ENCODE measurements at regions not wholly inside any gene's neighbourhood (a gene's known extent, or its start where the extent isn't known, plus 50 kb on each side); places are given as distances from the start of the nearest gene placed in this dataset.

GRCh38 chr21:16928439-16928838, 584.4 kb upstream of the CXADR start:
- H3K27me3 Mint-ChIP-seq (ENCODE audit: insufficient read depth, low read depth, poor library complexity), result no peaks in the 10 kb centered on the region
- ATAC-seq, result no peak
- no peak for DNase-seq (ENCODE audit: low spot score)
- H3K4me1 ChIP-seq (ENCODE audit: insufficient read depth), result 0 out of 2 replicates have a peak, but pooled peaks cover 5% of the 10 kb centered on the region
- no peaks in the 10 kb centered on the region for H3K27me3 ChIP-seq (ENCODE audit: insufficient read depth)
- H2AFZ ChIP-seq, result no peak overlapping the region
- TF ChIP-seq EZH2phosphoT487 (IDR thresholded peaks at IDR 0.05; ENCODE audit: unreplicated experiment) (no peak), CREB1 (CRISPR knock-in tag; IDR thresholded peaks at IDR 0.05; ENCODE audit: low read depth) (no peak), JUNB (IDR thresholded peaks at IDR 0.05; ENCODE audit: unreplicated experiment) (no peak), ETS1 (IDR thresholded peaks at IDR 0.05) (no peak), REST (IDR thresholded peaks at IDR 0.05; ENCODE audit: unreplicated experiment) (no peak), EZH2 (IDR thresholded peaks at IDR 0.05; ENCODE audit: low read depth, unreplicated experiment) (no peak), ZNF462 (CRISPR knock-in tag; IDR thresholded peaks at IDR 0.05) (no peak), STAT1 (IDR thresholded peaks at IDR 0.05; ENCODE audit: unreplicated experiment) (no peak), ZNF114 (CRISPR knock-in tag; IDR thresholded peaks at IDR 0.05) (no peak), ZNF331 (CRISPR knock-in tag; IDR thresholded peaks at IDR 0.05; ENCODE audit: low read depth) (no peak), POLR2AphosphoS5 (IDR thresholded peaks at IDR 0.05; ENCODE audit: low read depth) (no peak), CTCF (conservative IDR thresholded peaks at IDR 0.05; ENCODE audit: low read depth in 2 of 2) (no peak), NANOG (IDR thresholded peaks at IDR 0.05; ENCODE audit: borderline replicate concordance) (no peak)
- H3K4me1 Mint-ChIP-seq, result peaks cover 9% of the 10 kb centered on the region; the same call in 2 of the 3 replicates
- no peak overlapping the region for H3K4me3 ChIP-seq
- no peaks in the 10 kb centered on the region for H3K79me2 ChIP-seq (replicated peaks; ENCODE audit: insufficient read depth)
- H3K9me2 ChIP-seq (ENCODE audit: insufficient read depth), result no peaks in the 10 kb centered on the region
- H3F3A ChIP-seq (replicated peaks; ENCODE audit: low read depth), result no peaks in the 10 kb centered on the region
- H3K36me3 Mint-ChIP-seq (ENCODE audit: low read depth), result no peaks in the 10 kb centered on the region
- no peak overlapping the region for H3K27ac Mint-ChIP-seq
- no peak overlapping the region for H3K27ac ChIP-seq (ENCODE audit: low read depth)
- no peaks in the 10 kb centered on the region for H3K9me3 Mint-ChIP-seq
- H3K4me3 Mint-ChIP-seq, result no peak overlapping the region
- no peaks in the 10 kb centered on the region for H3K36me3 ChIP-seq (ENCODE audit: insufficient read depth)
- H4K20me1 ChIP-seq (replicated peaks; ENCODE audit: insufficient read depth), result no peaks in the 10 kb centered on the region
- H3K4me2 ChIP-seq, result no peak overlapping the region

Measured in GM23338 (cell line).